Mesothelial cell of epicardium (in vitro differentiated cells): ENCODE measurements at regions not wholly inside any gene's neighbourhood (a gene's known extent, or its start where the extent isn't known, plus 50 kb on each side); places are given as distances from the start of the nearest gene placed in this dataset.

ENCODE experiments used
- DNase-seq, 2 experiments: peaks; one replicate each; pipeline ENCODE4 v3.0.0; 2021; ENCODE audit warnings: low spot score in 2 of 2; ENCODE audit not compliant: unreplicated experiment in 2 of 2
- H3K27ac Mint-ChIP-seq: 2 replicates; pipeline ENCODE4 v1.8.0; 2021; ENCODE audit warnings: mixed read lengths
- H3K27me3 Mint-ChIP-seq: 2 replicates; pipeline ENCODE4 v1.8.0; 2021; ENCODE audit warnings: low read depth, mixed read lengths
- H3K36me3 Mint-ChIP-seq: 2 replicates; pipeline ENCODE4 v1.8.0; 2021; ENCODE audit warnings: mixed read lengths
- H3K4me1 Mint-ChIP-seq: 2 replicates; pipeline ENCODE4 v1.8.0; 2021; ENCODE audit warnings: mixed read lengths
- H3K4me3 Mint-ChIP-seq: 2 replicates; pipeline ENCODE4 v1.8.0; 2021; ENCODE audit warnings: mild to moderate bottlenecking, moderate library complexity, mixed read lengths
- H3K9me3 Mint-ChIP-seq: 2 replicates; pipeline ENCODE4 v1.8.0; 2021; ENCODE audit warnings: mixed read lengths
- TF ChIP-seq, protein P1 (sequence below): fragments of 200-600 bp; sonication (generic); IDR thresholded peaks from one replicate; pipeline ENCODE4 v1.5.0; 2021; ENCODE audit warnings: antibody characterized with exemption; ENCODE audit not compliant: unreplicated experiment

DNA sequence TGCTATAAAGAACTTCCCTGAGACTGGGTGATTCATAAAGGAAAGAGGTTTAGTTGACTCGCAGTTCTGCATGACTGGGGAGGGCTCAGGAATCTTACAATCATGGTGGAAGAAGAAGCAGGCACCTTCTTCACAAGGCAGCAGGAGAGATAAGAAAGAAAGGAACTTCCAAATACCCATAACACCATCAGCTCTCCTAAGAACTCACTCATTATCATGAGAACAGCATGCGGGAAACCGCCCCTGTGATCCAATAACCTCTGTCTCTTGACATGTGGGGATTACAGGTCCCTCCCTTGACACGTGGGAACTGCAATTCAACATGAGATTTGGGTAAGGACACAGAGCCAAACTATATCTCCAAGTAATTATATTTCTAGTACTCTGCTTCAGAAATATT is 163.8 kb upstream of the CDH20 start:
- Mint-ChIP-seq H3K4me1 (no peaks in the 10 kb centered on the region), H3K27ac (no peak overlapping the region), H3K36me3 (no peaks in the 10 kb centered on the region), H3K9me3 (no peaks in the 10 kb centered on the region), H3K4me3 (no peak overlapping the region), H3K27me3 (no peaks in the 10 kb centered on the region)
- TF ChIP-seq, protein P1, sequence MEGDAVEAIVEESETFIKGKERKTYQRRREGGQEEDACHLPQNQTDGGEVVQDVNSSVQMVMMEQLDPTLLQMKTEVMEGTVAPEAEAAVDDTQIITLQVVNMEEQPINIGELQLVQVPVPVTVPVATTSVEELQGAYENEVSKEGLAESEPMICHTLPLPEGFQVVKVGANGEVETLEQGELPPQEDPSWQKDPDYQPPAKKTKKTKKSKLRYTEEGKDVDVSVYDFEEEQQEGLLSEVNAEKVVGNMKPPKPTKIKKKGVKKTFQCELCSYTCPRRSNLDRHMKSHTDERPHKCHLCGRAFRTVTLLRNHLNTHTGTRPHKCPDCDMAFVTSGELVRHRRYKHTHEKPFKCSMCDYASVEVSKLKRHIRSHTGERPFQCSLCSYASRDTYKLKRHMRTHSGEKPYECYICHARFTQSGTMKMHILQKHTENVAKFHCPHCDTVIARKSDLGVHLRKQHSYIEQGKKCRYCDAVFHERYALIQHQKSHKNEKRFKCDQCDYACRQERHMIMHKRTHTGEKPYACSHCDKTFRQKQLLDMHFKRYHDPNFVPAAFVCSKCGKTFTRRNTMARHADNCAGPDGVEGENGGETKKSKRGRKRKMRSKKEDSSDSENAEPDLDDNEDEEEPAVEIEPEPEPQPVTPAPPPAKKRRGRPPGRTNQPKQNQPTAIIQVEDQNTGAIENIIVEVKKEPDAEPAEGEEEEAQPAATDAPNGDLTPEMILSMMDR, result no peak
- no peak for DNase-seq

DNA sequence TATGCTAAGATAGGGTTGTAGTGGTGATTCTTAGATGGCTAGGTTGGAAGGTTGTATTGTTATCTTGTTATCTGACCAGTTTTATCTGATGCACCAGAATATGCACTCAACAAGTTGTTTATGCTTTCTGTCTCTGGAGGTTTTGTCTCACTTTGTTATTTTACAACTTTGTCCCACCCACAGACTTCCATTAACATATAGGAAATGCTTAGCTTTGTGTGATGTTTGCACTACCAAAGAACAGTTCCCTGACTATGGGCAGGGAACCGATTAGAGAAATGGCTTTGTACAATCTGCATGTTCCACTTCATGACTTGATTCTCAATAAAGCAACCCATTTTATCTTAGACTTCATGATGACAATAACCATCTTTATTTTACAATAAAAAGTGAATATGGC is 160.6 kb upstream of the CDH20 start:
- Mint-ChIP-seq H3K36me3 (no peaks in the 10 kb centered on the region), H3K9me3 (peaks cover 20% of the 10 kb centered on the region), H3K4me1 (no peaks in the 10 kb centered on the region), H3K4me3 (no peak overlapping the region), H3K27me3 (no peaks in the 10 kb centered on the region), H3K27ac (no peak overlapping the region)
- DNase-seq, result no peak
- TF ChIP-seq, protein P1, result no peak

DNA sequence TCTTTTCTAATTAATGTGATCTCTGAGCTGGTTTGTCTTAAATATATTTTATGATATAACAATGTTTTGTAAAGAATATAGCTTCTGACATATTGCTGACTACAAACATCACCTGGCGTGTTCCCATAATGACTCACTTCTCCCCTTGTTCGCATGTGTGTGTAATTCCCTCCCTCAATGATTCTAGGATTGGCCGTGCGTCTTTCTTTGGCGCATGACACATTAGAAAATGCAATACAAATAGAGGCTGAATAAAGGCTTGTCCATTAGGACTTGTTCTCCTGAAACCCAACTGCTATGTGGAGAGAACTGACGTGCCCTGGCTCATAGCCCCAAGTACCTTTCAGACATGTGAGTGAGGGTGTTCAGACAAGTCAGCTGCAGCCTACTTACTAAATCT is 159.7 kb upstream of the CDH20 start:
- Mint-ChIP-seq H3K36me3 (no peaks in the 10 kb centered on the region), H3K27ac (no peak overlapping the region), H3K9me3 (peaks cover 27% of the 10 kb centered on the region), H3K4me3 (no peak overlapping the region), H3K27me3 (no peaks in the 10 kb centered on the region), H3K4me1 (no peaks in the 10 kb centered on the region)
- TF ChIP-seq, protein P1, result no peak
- no peak for DNase-seq

DNA sequence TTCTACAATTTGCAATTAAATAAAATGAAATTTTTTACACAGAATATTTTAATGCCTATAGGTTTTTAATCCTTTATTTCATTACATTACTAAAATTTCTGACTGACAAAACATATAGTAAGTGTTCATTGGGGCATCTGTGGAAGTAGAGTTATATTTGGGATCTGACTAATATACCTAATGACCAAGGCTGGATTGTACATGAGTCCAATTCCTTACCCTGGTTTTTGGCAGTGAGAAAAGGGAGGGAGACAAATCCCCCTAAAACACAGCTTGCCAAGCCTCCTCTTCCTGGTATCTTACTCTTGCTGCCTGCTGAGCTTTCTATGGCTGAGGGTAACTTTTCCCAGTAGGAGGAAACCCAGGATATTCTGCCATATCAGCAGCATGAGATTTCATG is 149.4 kb upstream of the CDH20 start:
- H3K27me3 Mint-ChIP-seq, result no peaks in the 10 kb centered on the region
- TF ChIP-seq, protein P1, result no peak
- no peak overlapping the region for H3K27ac Mint-ChIP-seq

DNA sequence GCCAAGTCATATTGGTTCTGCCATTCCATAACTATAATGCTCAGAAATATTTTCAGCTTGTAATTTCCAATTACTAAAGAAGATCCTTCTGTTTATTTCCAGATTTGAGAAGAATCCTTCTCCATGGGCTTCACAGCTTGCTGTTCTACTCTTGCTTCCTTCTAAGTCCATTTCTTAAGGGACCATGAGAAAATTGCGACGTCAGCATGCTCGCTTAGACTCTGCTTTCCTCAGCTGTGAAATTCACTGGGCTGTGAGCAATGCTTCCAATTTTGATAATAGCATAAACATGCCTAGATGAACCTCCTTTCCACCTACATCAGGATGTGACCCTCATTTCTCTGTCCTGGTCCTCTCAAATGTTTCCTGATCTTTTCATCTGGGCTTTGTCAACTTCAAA is 145.3 kb upstream of the CDH20 start:
- no peaks in the 10 kb centered on the region for H3K36me3 Mint-ChIP-seq
- no peak for DNase-seq
- H3K27me3 Mint-ChIP-seq, result no peaks in the 10 kb centered on the region
- H3K4me1 Mint-ChIP-seq, result peaks cover 6% of the 10 kb centered on the region
- peaks cover 7% of the 10 kb centered on the region for H3K9me3 Mint-ChIP-seq
- TF ChIP-seq, protein P1, result no peak
- H3K4me3 Mint-ChIP-seq, result no peak overlapping the region
- no peak overlapping the region for H3K27ac Mint-ChIP-seq

More for the DNA sequence above, 149.4 kb upstream of the CDH20 start:
- Mint-ChIP-seq H3K9me3 (peaks cover 4% of the 10 kb centered on the region), H3K4me1 (no peaks in the 10 kb centered on the region), H3K36me3 (no peaks in the 10 kb centered on the region), H3K4me3 (no peak overlapping the region)
- DNase-seq, result no peak

DNA sequence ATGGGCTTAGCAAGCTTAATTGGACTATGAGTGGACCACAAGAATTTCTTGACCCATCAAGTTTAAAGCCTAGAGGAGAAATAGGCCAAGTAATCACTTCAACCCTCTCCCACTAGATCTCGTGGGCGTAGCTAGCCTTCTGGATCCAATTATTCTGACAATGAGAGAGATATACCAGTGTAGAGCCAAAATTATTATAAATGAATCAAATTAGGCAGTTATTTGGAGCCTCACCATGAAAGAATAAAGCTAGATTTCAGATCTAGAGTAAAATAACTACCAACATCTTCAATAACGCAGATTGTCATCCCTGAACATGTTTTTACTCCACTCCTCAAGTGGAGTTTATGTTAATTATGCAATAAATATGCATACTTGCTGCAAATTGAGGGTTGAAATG is 143.9 kb upstream of the CDH20 start:
- no peaks in the 10 kb centered on the region for H3K36me3 Mint-ChIP-seq
- DNase-seq, result no peak
- H3K9me3 Mint-ChIP-seq, result peaks cover 7% of the 10 kb centered on the region
- H3K27ac Mint-ChIP-seq, result no peak overlapping the region
- peaks cover 6% of the 10 kb centered on the region for H3K4me1 Mint-ChIP-seq
- TF ChIP-seq, protein P1, result no peak
- no peaks in the 10 kb centered on the region for H3K27me3 Mint-ChIP-seq
- H3K4me3 Mint-ChIP-seq, result no peak overlapping the region
